CD8-positive, alpha-beta memory T cell (primary cell): ENCODE measurements at regions not wholly inside any gene's neighbourhood (a gene's known extent, or its start where the extent isn't known, plus 50 kb on each side); places are given as distances from the start of the nearest gene placed in this dataset.

ENCODE experiments used
- CTCF ChIA-PET: fragments of 350-600 bp; sonication (Branson Sonifier 250); formaldehyde crosslinking; loops from one replicate; lab custom pipeline; 2021; ENCODE audit warnings: antibody characterized with exemption; lab: Charles Lee
- POLR2A ChIA-PET: fragments of 350-600 bp; sonication (Branson Sonifier 250); formaldehyde crosslinking; loops from one replicate; lab custom pipeline; 2021; ENCODE audit warnings: antibody characterized with exemption; lab: Charles Lee
- DNase-seq, 5 donors: peaks; one replicate each; pipeline versions ENCODE4 v3.0.0 to v3.0.0-alpha.2; 2020 to 2022; ENCODE audit warnings: mixed read lengths in 1 of 5
- H3K27ac ChIP-seq: one replicate; pipeline ENCODE4 v1.7.0; 2013; ENCODE audit warnings: low read depth, mild to moderate bottlenecking, low read length, moderate library complexity
- H3K27me3 ChIP-seq: 2 replicates; pipeline ENCODE4 v1.7.0; 2013; ENCODE audit warnings: low read length, mild to moderate bottlenecking; ENCODE audit not compliant: insufficient read depth, poor library complexity, severe bottlenecking
- H3K36me3 ChIP-seq: 2 replicates; pipeline ENCODE4 v1.7.0; 2013; ENCODE audit warnings: mild to moderate bottlenecking, low read length, moderate library complexity; ENCODE audit not compliant: insufficient read depth
- H3K4me1 ChIP-seq: 2 replicates; pipeline ENCODE4 v1.7.0; 2013; ENCODE audit warnings: mild to moderate bottlenecking, low read length, moderate library complexity; ENCODE audit not compliant: insufficient read depth
- H3K4me3 ChIP-seq: 2 replicates; pipeline ENCODE4 v1.7.0; 2013; ENCODE audit warnings: mild to moderate bottlenecking, low read length
- H3K9me3 ChIP-seq: 2 replicates; pipeline ENCODE4 v1.7.0; 2013; ENCODE audit warnings: mild to moderate bottlenecking, low read length
- H3K27ac Mint-ChIP-seq, 8 donors: one replicate each; pipeline ENCODE4 v1.8.0; 2020 to 2021; ENCODE audit warnings: mixed read lengths in 8 of 8, mild to moderate bottlenecking in 6 of 8, inconsistent platforms in 3 of 8, moderate library complexity in 3 of 8
- H3K27me3 Mint-ChIP-seq, 2 donors: one replicate each; pipeline ENCODE4 v1.8.0; 2020 to 2021; ENCODE audit warnings: mixed read lengths in 2 of 2, mild to moderate bottlenecking in 1 of 2, moderate library complexity in 1 of 2
- H3K36me3 Mint-ChIP-seq, 3 donors: one replicate each; pipeline ENCODE4 v1.8.0; 2020 to 2021; ENCODE audit warnings: mixed read lengths in 3 of 3, inconsistent platforms in 1 of 3, mild to moderate bottlenecking in 1 of 3
- H3K4me1 Mint-ChIP-seq, 3 donors: one replicate each; pipeline ENCODE4 v1.8.0; 2020 to 2021; ENCODE audit warnings: mixed read lengths in 3 of 3, inconsistent platforms in 1 of 3, mild to moderate bottlenecking in 1 of 3
- H3K4me3 Mint-ChIP-seq, 7 donors: one replicate each; pipeline ENCODE4 v1.8.0; 2020 to 2021; ENCODE audit warnings: mixed read lengths in 7 of 7, mild to moderate bottlenecking in 6 of 7, moderate library complexity in 4 of 7, inconsistent platforms in 2 of 7
- H3K9me3 Mint-ChIP-seq, 5 donors: one replicate each; pipeline ENCODE4 v1.8.0; 2020 to 2022; ENCODE audit warnings: mixed read lengths in 5 of 5, mild to moderate bottlenecking in 3 of 5, moderate library complexity in 2 of 5, inconsistent platforms in 1 of 5

GRCh38 chr10:29199941-29200679, 88.8 kb upstream of the LYZL1 start:
- Histone ChIP-seq H3K27ac (no peak overlapping the region), H3K4me3 (no peak overlapping the region), H3K36me3 (no peaks in the 10 kb centered on the region), H3K27me3 (no peaks in the 10 kb centered on the region), H3K4me1 (no peaks in the 10 kb centered on the region), H3K9me3 (no peaks in the 10 kb centered on the region)
- no peak for DNase-seq
- ChIA-PET POLR2A (no interaction called here), CTCF (no interaction called here)
- H3K4me3 Mint-ChIP-seq, result no peak overlapping the region
- no peaks in the 10 kb centered on the region for H3K4me1 Mint-ChIP-seq
- no peaks in the 10 kb centered on the region for H3K36me3 Mint-ChIP-seq
- peaks cover 8 to 14% of the 10 kb centered on the region in 2 donors for H3K27me3 Mint-ChIP-seq
- H3K27ac Mint-ChIP-seq, result no peak overlapping the region
- peaks cover 0 to 2% (median 0%) of the 10 kb centered on the region in 5 donors for H3K9me3 Mint-ChIP-seq

DNA sequence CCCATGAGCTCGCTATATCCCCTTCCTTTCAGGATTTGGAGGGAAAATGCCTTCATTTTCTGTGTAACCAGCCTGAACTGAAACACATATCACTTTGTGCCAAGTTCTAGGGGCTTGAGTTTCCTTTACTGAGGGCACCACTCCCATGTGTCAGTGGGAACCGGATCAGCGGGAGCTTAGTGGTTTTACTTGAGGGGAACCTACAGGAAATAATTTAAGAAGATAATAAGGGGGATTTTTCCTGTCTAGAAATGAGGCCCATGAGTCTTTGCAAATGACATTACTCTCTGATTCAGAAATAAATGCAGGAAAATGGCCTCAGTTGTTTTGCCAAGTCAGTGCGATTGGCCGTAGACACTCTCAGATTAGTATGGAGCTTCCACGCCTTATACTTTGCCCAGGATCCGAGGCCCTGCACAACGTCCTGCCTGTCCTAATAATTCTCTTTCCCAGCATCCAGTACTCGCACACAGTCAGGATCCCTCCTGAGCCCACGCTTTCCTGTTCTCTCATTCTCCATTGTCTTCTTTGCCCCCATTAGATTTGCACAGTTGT, 86.4 kb upstream of the LYZL1 start:
- no peak for DNase-seq
- Mint-ChIP-seq H3K4me3 (no peak overlapping the region), H3K27ac (no peak overlapping the region), H3K27me3 (peaks cover 8 to 24% of the 10 kb centered on the region in 2 donors), H3K9me3 (peaks cover 0 to 2% (median 0%) of the 10 kb centered on the region in 5 donors), H3K4me1 (no peaks in the 10 kb centered on the region), H3K36me3 (no peaks in the 10 kb centered on the region)
- no peak overlapping the region for H3K4me3 ChIP-seq
- ChIA-PET CTCF (interaction anchor here (0.8 kb wide), 1 partner anchor 183 kb away, joined by 3 read pairs; no protein-coding TSS in a partner anchor), POLR2A (no interaction called here)
- H3K27me3 ChIP-seq, result no peaks in the 10 kb centered on the region
- no peak overlapping the region for H3K27ac ChIP-seq
- H3K9me3 ChIP-seq, result no peaks in the 10 kb centered on the region
- no peaks in the 10 kb centered on the region for H3K36me3 ChIP-seq
- no peaks in the 10 kb centered on the region for H3K4me1 ChIP-seq

DNA sequence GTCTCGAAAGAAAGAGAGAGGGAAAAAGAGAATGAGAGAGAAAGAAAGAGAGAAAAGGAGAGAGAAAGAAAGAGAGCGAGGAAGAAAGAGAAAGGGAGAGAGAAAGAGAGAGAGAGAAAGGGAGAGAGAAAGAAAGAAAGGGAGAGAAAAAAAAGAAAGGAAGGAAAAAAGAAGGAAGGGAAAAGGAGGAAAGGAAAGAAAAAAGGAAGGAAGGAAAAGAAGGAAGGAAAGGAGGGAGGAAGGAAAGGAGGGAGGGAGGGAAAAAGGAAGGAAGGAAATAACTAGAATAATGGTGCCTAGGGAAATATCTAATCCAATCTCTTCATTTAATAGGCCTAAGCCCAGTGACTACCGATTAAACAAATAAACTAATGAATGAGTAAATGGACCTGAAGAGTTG, 85.4 kb upstream of the LYZL1 start:
- no peaks in the 10 kb centered on the region for H3K4me1 ChIP-seq
- CTCF ChIA-PET, result interaction anchor here (0.8 kb wide), 1 partner anchor 182 kb away, joined by 3 read pairs; no protein-coding TSS in a partner anchor
- H3K4me1 Mint-ChIP-seq, result no peaks in the 10 kb centered on the region
- POLR2A ChIA-PET, result no interaction called here
- H3K27ac Mint-ChIP-seq, result no peak overlapping the region
- peaks cover 8 to 24% of the 10 kb centered on the region in 2 donors for H3K27me3 Mint-ChIP-seq
- no peaks in the 10 kb centered on the region for H3K36me3 ChIP-seq
- no peaks in the 10 kb centered on the region for H3K9me3 ChIP-seq
- no peak overlapping the region for H3K4me3 ChIP-seq
- H3K36me3 Mint-ChIP-seq, result no peaks in the 10 kb centered on the region
- peaks cover 0 to 2% (median 0%) of the 10 kb centered on the region in 5 donors for H3K9me3 Mint-ChIP-seq
- no peak overlapping the region for H3K4me3 Mint-ChIP-seq
- H3K27me3 ChIP-seq, result no peaks in the 10 kb centered on the region
- H3K27ac ChIP-seq, result no peak overlapping the region
- no peak for DNase-seq

GRCh38 chr10:29204070-29204800, 84.6 kb upstream of the LYZL1 start:
- H3K4me1 Mint-ChIP-seq, result no peaks in the 10 kb centered on the region
- no peaks in the 10 kb centered on the region for H3K36me3 ChIP-seq
- no peak overlapping the region for H3K4me3 ChIP-seq
- H3K27me3 Mint-ChIP-seq, result peaks cover 8 to 24% of the 10 kb centered on the region in 2 donors
- H3K27ac ChIP-seq, result no peak overlapping the region
- no peaks in the 10 kb centered on the region for H3K9me3 ChIP-seq
- H3K27ac Mint-ChIP-seq, result no peak overlapping the region
- ChIA-PET CTCF (no interaction called here), POLR2A (no interaction called here)
- H3K27me3 ChIP-seq, result no peaks in the 10 kb centered on the region
- H3K36me3 Mint-ChIP-seq, result no peaks in the 10 kb centered on the region
- peaks cover 0 to 2% (median 0%) of the 10 kb centered on the region in 5 donors for H3K9me3 Mint-ChIP-seq
- no peak for DNase-seq
- H3K4me3 Mint-ChIP-seq, result no peak overlapping the region
- no peaks in the 10 kb centered on the region for H3K4me1 ChIP-seq

GRCh38 chr10:29205787-29206186, 83.1 kb upstream of the LYZL1 start:
- Histone ChIP-seq H3K27me3 (no peaks in the 10 kb centered on the region), H3K27ac (no peak overlapping the region), H3K4me1 (no peaks in the 10 kb centered on the region), H3K4me3 (no peak overlapping the region), H3K36me3 (no peaks in the 10 kb centered on the region), H3K9me3 (no peaks in the 10 kb centered on the region)
- POLR2A ChIA-PET, result no interaction called here
- H3K4me3 Mint-ChIP-seq, result no peak overlapping the region
- H3K36me3 Mint-ChIP-seq, result no peaks in the 10 kb centered on the region
- H3K9me3 Mint-ChIP-seq, result peaks cover 0 to 5% (median 4%) of the 10 kb centered on the region in 5 donors
- CTCF ChIA-PET, result no interaction called here
- no peak for DNase-seq
- H3K4me1 Mint-ChIP-seq, result no peaks in the 10 kb centered on the region
- H3K27ac Mint-ChIP-seq, result peak overlapping the region in 1 of 8 donors; percentile 7
- peaks cover 8 to 23% of the 10 kb centered on the region in 2 donors for H3K27me3 Mint-ChIP-seq

DNA sequence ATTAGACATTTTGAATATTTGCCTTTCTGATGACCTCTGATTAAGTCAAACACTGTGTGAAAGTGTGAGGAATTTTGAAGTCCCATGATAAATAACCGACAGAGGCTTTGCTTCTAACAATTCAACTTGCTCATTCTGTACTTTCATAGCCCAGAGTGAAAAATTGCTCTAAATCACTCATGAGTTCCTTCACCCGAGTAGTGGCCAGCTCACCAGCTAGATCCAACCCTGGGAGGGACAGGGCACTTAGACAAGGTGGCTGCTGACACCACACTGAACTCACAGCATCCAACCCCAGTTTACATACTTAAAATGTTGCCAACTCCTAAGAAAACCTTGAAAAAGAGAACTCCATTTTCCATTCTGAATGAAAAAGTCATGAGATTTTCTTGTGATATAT, 80.0 kb upstream of the LYZL1 start:
- no peak overlapping the region for H3K27ac ChIP-seq
- H3K4me3 ChIP-seq, result no peak overlapping the region
- ChIA-PET CTCF (no interaction called here), POLR2A (no interaction called here)
- no peak for DNase-seq
- no peaks in the 10 kb centered on the region for H3K27me3 ChIP-seq
- Mint-ChIP-seq H3K9me3 (peaks cover 0 to 5% (median 4%) of the 10 kb centered on the region in 5 donors), H3K4me3 (no peak overlapping the region), H3K27ac (no peak overlapping the region), H3K4me1 (no peaks in the 10 kb centered on the region), H3K36me3 (no peaks in the 10 kb centered on the region), H3K27me3 (peaks cover 13 to 14% of the 10 kb centered on the region in 2 donors)
- H3K4me1 ChIP-seq, result no peaks in the 10 kb centered on the region
- H3K36me3 ChIP-seq, result no peaks in the 10 kb centered on the region
- no peaks in the 10 kb centered on the region for H3K9me3 ChIP-seq

DNA sequence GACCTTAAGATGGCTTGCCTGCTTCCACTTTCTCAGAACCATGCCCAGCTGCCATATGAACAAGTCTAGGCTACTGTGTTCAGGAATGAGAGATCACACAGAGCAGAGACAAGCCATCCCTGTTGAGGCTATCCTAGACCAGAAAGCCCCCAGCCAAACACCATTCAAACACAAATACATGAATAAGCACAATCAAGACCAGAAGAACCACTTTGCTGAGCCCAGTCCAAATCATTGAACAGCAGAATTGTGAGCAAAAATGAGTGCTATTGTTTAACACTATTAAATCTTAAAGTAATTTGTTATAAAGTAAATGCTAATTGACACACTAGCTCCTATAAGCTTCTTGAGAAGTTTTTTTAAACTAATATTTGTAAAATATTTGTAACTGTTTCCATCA, 79.0 kb upstream of the LYZL1 start:
- no peaks in the 10 kb centered on the region for H3K4me1 Mint-ChIP-seq
- Histone ChIP-seq H3K4me3 (no peak overlapping the region), H3K4me1 (no peaks in the 10 kb centered on the region), H3K27ac (no peak overlapping the region), H3K36me3 (no peaks in the 10 kb centered on the region), H3K9me3 (no peaks in the 10 kb centered on the region), H3K27me3 (no peaks in the 10 kb centered on the region)
- peaks cover 0 to 5% (median 4%) of the 10 kb centered on the region in 5 donors for H3K9me3 Mint-ChIP-seq
- no peak for DNase-seq
- H3K27me3 Mint-ChIP-seq, result peaks cover 9 to 10% of the 10 kb centered on the region in 2 donors
- POLR2A ChIA-PET, result no interaction called here
- no peak overlapping the region for H3K27ac Mint-ChIP-seq
- H3K36me3 Mint-ChIP-seq, result no peaks in the 10 kb centered on the region
- CTCF ChIA-PET, result no interaction called here
- H3K4me3 Mint-ChIP-seq, result no peak overlapping the region

DNA sequence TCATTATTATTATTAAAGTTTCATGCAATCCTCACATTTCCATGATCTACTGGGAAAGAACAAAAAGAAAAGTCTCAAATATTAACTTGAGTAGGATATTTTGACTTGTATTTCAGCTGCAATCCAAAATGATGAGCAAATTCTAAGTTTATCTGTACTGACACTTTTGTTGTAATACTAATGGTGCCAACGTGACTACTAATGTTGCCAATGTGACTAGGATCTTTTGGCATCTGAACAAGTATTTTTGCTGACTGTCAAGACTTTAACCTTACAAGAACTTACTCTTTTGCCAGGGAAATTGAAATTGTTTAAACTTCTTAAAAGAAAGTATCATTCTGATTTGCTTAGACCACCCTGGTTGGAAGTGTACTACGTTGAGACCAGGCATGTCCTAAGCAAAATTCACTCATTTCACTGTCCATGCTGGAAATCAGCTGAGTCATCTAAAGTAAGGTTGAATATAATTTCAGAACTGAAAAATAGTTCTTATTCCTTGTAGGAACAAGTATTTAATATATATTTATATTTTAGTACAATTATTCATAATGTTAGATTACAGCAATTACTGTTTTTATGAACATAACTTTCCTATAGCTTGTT, 78.5 kb upstream of the LYZL1 start:
- no peak overlapping the region for H3K4me3 ChIP-seq
- no peak overlapping the region for H3K4me3 Mint-ChIP-seq
- H3K27me3 Mint-ChIP-seq, result peaks cover 7 to 10% of the 10 kb centered on the region in 2 donors
- no peaks in the 10 kb centered on the region for H3K36me3 ChIP-seq
- ChIA-PET POLR2A (no interaction called here), CTCF (no interaction called here)
- DNase-seq, result no peak
- no peaks in the 10 kb centered on the region for H3K4me1 ChIP-seq
- H3K27ac ChIP-seq, result no peak overlapping the region
- H3K27me3 ChIP-seq, result no peaks in the 10 kb centered on the region
- no peaks in the 10 kb centered on the region for H3K36me3 Mint-ChIP-seq
- H3K4me1 Mint-ChIP-seq, result no peaks in the 10 kb centered on the region
- H3K9me3 Mint-ChIP-seq, result peaks cover 0 to 6% (median 5%) of the 10 kb centered on the region in 5 donors
- H3K9me3 ChIP-seq, result no peaks in the 10 kb centered on the region
- no peak overlapping the region for H3K27ac Mint-ChIP-seq
